Adrenal gland (tissue), 5 donors: ENCODE measurements at regions not wholly inside any gene's neighbourhood (a gene's known extent, or its start where the extent isn't known, plus 50 kb on each side); places are given as distances from the start of the nearest gene placed in this dataset.

Source experiments
- POLR2A ChIP-seq, 2 donors: fragments of 450-650 bp; IDR thresholded peaks; one replicate each; pipeline ENCODE4 v1.6.1; 2017; ENCODE audit warnings: antibody characterized with exemption in 2 of 2, mild to moderate bottlenecking in 2 of 2, moderate library complexity in 1 of 2
- TF ChIP-seq, protein P1 (sequence below), 6 experiments: fragments of 450-650 bp in 4 of 6; fragments of 200-600 bp in 2 of 6; sonication (generic) in 1 of 6; IDR thresholded peaks; 1 replicate in 5 of 6; 2 replicates in 1 of 6; pipeline versions ENCODE4 v1.5.1 to v1.8.0; 2016 to 2021; ENCODE audit warnings: antibody characterized with exemption in 6 of 6, mild to moderate bottlenecking in 2 of 6, moderate library complexity in 1 of 6
- donor health status: DM: no; HTN: no; CAD: no.

DNA sequence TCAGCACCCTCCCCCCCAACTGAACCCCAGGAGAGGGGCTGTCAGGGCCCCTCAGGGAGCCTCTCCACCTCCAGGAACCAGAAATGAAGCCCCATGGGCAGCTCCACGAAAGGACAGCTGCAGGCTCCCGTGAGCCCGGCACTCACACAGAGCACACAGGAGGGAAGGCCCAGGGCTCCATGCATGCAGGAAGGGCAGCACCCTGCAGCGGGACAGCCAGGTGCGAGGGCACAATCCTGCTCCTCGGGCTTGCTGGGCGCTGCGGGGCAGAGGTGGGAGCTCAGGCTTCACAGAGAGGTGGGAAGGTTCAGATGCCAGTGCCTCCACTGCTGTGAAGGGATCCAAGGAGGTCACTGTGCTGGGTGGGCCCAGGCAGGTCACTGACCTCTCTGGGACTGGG, 90.0 kb downstream of the HMX1 start:
- TF ChIP-seq, protein P1, sequence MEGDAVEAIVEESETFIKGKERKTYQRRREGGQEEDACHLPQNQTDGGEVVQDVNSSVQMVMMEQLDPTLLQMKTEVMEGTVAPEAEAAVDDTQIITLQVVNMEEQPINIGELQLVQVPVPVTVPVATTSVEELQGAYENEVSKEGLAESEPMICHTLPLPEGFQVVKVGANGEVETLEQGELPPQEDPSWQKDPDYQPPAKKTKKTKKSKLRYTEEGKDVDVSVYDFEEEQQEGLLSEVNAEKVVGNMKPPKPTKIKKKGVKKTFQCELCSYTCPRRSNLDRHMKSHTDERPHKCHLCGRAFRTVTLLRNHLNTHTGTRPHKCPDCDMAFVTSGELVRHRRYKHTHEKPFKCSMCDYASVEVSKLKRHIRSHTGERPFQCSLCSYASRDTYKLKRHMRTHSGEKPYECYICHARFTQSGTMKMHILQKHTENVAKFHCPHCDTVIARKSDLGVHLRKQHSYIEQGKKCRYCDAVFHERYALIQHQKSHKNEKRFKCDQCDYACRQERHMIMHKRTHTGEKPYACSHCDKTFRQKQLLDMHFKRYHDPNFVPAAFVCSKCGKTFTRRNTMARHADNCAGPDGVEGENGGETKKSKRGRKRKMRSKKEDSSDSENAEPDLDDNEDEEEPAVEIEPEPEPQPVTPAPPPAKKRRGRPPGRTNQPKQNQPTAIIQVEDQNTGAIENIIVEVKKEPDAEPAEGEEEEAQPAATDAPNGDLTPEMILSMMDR (IDR thresholded peaks at IDR 0.05), result no peak
- no peak for TF ChIP-seq POLR2A (IDR thresholded peaks at IDR 0.05)
